Eye (tissue), 1 donor: ENCODE measurements at regions not wholly inside any gene's neighbourhood (a gene's known extent, or its start where the extent isn't known, plus 50 kb on each side); places are given as distances from the start of the nearest gene placed in this dataset.
A peak's percentile ranks its signal among the peaks of the same experiment; 100 is the strongest.
"Not testable (repeated sequence)": the region's sequence is repeated elsewhere in the genome, so short reads cannot be mapped to it uniquely, and the experiment has no call there.

ENCODE experiments used
- DNase-seq: peaks from one replicate; pipeline ENCODE4 v3.0.0-alpha.2; 2015

- DNase-seq: peak; percentile 72
Measured at GRCh38 chr15:24848050-24848449, 106.7 kb upstream of the SNRPN start.

DNA sequence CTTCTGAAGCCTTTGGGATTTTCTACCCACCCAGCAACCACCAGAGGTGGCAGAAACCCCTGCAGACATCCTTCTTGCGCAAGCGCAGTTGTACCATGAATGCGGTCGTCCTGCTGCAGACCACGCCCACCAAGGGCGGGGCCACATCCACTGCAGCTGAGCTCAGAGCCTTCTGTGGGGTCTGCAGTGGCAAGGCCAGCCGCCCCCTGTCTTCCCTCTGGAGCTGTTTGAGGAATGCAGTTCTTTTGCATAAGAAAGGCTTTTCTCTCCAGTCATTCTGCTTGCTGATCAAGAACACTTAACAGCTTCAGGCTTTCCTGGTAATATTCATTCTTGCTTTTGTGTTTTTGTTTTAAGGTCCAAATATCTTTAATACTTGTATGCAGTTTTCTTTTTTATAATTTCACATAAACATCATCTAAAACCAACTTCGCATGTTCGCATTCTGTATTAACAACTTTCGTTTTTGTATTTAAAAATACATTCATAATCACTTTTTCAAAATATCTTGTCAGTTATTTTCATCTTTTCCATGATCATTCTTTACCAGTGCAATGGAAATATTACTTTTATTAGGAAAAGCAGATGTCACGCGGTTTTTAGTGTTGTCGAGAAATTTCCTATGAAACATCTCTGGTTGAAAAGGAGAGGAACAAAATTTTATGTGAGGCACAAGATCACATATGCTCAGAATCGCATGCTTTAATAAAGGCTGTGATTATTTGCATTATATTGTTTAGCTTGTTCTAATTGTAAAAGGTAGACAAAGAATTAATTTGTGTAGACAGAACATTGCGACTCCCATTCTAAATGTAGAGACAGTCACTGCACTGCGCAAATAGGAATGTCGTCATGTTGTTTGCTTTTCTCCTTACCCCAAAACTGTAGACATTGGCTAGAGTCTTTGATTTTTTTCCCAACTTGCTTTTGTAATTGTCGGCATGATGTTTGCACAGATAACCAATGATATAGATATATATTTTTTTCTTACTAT, 98.1 kb upstream of the SNRPN start:
- DNase-seq: peak; percentile 94

DNA sequence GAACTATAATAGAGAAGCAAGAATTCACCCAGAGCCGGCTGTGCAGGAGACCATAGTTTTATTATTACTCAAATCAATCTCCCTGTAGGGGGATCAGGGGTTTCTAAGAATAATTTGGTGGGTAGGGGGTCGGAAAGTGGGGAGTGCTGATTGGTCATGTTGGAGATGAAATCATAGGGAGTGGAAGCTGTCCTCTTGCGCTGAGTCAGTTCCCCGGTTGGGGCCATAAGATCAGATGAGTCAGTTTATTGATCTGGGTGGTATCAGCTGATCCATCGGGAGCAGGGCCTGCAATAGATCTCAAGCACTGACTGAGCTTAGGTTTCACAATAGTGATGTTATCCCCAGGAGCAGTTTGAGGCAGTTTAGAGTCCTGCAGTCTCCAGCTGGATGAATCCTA, 97.0 kb upstream of the SNRPN start:
- DNase-seq: peak; percentile 58

GRCh38 chr15:24858183-24858582, 96.6 kb upstream of the SNRPN start:
- not testable (repeated sequence) for DNase-seq

DNA sequence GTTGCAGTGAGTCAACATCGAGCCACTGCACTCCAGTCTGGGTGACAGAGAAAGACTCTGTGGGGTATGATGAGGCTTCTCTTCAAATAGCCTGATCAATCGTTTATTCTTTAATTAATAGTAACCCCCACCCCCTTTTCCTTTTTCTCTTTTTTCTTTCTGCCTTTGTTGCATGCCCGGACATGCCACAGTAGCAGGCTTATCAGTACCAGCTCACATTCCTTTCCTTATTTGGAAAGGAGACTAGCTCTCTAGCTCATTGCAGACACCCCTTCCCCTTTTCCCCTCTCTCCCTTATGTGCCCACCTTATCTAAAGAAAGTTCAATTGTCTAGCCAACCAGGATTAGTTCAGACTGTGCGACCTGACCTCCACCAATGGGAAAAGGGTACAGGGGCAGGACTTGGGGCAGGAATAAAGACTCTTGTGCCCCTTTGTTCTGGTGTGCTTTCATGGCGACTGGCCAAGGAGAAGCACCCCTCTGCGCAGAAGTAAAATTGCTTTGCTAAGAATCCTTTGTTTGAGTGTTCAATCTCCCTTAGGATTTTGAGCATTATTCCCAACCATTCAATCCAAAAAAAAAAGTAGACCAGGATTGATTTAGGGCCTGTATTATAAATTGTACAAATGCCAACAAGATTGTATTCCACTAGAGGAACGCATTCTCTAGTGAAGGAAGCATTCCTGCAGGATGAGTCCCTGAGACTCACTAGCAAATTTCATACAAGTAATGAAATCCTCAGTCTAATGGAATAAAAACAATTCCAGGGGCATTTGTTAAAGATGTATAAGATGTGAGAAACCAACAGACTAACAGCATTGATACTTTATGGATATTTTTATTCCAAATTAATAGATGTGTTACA, 95.8 kb upstream of the SNRPN start:
- peak; percentile 10 for DNase-seq

GRCh38 chr15:24861014-24861690, 93.6 kb upstream of the SNRPN start:
- DNase-seq: no peak

DNA sequence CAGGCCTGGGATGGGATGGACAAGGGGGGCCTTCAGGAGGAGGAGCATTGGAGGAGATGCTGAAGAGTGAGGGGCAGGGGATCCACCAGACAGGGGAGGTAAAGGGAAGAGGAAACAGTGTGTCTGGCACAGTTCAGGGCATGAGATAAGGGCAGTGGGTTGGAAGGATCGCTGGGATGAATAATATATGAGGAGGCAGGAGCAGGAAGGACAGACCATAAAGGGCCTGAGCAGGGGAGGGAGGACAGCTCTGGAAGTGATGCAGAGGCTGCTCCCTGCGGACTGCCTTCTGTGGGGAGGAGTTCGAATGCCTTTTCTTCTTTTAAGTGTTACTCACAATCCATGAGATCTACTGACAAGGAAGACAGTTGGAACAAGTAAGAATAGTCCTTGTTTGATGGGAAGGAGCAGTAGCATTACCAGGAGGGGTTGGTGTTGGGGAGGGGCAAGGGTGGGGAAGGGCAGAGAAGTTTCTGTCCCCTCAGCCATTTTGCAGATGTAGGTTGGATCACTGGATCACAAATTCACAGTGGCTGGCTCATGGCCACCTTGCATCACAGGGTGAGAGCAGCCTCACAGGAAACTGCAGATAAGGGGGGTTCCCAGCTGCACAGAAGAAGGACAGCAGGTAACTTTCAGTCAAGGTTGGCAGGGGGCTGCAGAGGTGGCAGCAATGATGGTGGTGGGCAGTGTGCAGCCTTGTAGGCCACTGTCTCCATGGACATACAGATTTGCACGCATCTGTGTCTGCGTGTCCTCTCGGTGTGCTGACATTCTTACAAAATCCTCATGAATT, 91.9 kb upstream of the SNRPN start:
- DNase-seq: peak; percentile 33

DNA sequence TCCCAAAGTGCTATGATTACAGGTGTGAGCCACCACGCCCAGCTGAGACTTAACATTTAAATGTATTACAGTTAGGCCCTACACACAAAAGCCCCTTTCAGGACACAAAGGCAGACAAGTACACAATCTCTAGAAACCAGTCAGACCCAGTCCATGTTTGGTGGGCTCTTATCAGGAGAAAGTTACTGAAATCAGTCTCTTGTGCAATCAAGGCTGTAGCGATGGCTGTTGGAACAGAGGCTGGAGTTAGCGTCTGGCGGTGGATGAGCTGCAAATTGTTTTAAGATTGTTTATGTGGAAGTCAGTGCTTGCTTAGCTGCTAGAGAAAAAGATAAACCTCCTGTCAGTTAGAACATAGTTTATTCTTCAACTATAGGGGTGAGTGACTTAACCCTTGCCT, 89.5 kb upstream of the SNRPN start:
- no peak for DNase-seq

DNA sequence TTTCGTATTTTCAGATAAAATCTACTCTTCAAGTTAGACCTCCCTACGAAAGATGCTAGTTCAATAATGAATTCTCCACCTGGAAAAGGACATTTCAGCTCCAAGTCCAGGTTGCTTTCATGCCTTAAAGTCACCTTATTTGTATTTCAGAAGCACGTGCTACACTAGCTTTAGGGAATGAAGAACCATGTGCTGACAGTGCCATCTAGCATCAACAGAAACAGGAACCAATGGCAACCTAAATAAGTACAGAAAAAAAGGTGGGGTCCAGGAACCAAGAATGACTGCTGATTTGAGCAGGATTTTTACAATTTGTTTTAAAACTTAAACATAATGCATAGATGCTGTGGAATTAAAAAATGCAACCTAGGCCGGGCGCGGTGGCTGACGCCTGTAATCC, 77.6 kb upstream of the SNRPN start:
- no peak for DNase-seq

- DNase-seq: peak; percentile 88
Measured at GRCh38 chr15:24878153-24878552, 76.6 kb upstream of the SNRPN start.

- DNase-seq: no peak
Measured at GRCh38 chr15:24879492-24879891, 75.3 kb upstream of the SNRPN start.

DNA sequence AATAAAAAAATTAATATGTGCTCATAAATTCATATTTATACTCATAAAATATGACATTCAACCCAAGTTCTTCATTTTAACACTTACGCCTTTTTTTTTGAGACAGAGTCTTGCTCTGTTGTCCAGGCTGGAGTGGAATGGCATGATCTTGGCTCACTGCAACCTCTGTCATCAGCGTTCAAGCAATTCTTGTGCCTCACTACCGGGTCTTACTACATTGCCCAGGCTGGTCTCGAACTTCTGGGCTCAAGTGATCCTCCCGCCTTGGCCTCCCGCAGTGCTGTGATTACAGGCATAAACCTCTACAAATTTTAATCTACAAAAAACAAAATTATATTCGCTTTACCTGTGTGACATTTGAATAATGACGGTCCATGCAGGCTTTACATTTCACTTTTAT, 74.1 kb upstream of the SNRPN start:
- no peak for DNase-seq

- no peak for DNase-seq
Measured at GRCh38 chr15:24886538-24886937, 68.2 kb upstream of the SNRPN start.

- DNase-seq: peak; percentile 28
Measured at GRCh38 chr15:24898715-24899272, 56.0 kb upstream of the SNRPN start.

DNA sequence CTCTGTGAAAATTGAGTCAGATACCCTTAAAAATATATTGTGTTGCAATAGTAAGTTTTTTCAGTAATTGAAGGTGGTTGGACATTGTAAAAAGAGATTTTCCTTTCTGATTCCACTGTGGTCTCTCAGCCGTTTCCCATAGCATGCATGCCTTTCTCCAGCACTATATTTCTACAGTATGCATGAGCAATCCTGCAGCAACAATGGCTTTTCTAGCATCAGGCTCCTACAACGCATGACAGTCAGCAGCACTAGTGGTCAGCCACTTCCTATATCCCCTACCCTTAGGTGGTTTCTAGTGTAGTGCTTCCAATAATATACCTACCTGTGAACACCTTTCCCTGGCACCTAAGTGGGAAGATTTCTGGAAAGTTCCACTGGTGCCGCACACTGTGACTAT, 55.4 kb upstream of the SNRPN start:
- DNase-seq: no peak

- DNase-seq: peak; percentile 2
Measured at GRCh38 chr15:24899795-24900194, 55.0 kb upstream of the SNRPN start.

GRCh38 chr15:24901409-24901808, 53.4 kb upstream of the SNRPN start:
- no peak for DNase-seq
